Hippocampal formation (tissue), 2 donors: ENCODE measurements at regions not wholly inside any gene's neighbourhood (a gene's known extent, or its start where the extent isn't known, plus 50 kb on each side); places are given as distances from the start of the nearest gene placed in this dataset.

ENCODE experiments used
- DNase-seq, 2 donors: peaks; one replicate each; lab custom pipeline; 2025; lab: John Stamatoyannopoulos, UW

- no peak for DNase-seq
Observed at GRCh38 chr2:49259926-49260325, 105.6 kb upstream of the FSHR start.

GRCh38 chr2:49255409-49255971, 101.2 kb upstream of the FSHR start:
- DNase-seq, result peak in 1 of 2 donors; percentile 65

GRCh38 chr2:49254401-49254800, 100.1 kb upstream of the FSHR start:
- no peak for DNase-seq

- DNase-seq, result no peak
Observed at GRCh38 chr2:49251766-49252165, 97.5 kb upstream of the FSHR start.

- DNase-seq, result no peak
Observed at GRCh38 chr2:49251251-49251650, 96.9 kb upstream of the FSHR start.

GRCh38 chr2:49248506-49248905, 94.2 kb upstream of the FSHR start:
- DNase-seq, result no peak

- DNase-seq, result no peak
Observed at GRCh38 chr2:49241991-49242390, 87.7 kb upstream of the FSHR start.

GRCh38 chr2:49241501-49241900, 87.2 kb upstream of the FSHR start:
- DNase-seq, result no peak

GRCh38 chr2:49240608-49241007, 86.3 kb upstream of the FSHR start:
- no peak for DNase-seq

- DNase-seq, result no peak
Observed at GRCh38 chr2:49238604-49238960, 84.3 kb upstream of the FSHR start.

GRCh38 chr2:49237867-49238603, 83.7 kb upstream of the FSHR start:
- no peak for DNase-seq

- peak in 1 of 2 donors; percentile 12 for DNase-seq
Observed at GRCh38 chr2:49236316-49236715, 82.0 kb upstream of the FSHR start.

- no peak for DNase-seq
Observed at GRCh38 chr2:49226360-49226759, 72.0 kb upstream of the FSHR start.

- no peak for DNase-seq
Observed at GRCh38 chr2:49225126-49225525, 70.8 kb upstream of the FSHR start.

GRCh38 chr2:49224426-49225010, 70.2 kb upstream of the FSHR start:
- DNase-seq, result no peak

- DNase-seq, result no peak
Observed at GRCh38 chr2:49222975-49223528, 68.7 kb upstream of the FSHR start.

- no peak for DNase-seq
Observed at GRCh38 chr2:49219741-49220140, 65.4 kb upstream of the FSHR start.

- DNase-seq, result no peak
Observed at GRCh38 chr2:49210191-49210590, 55.9 kb upstream of the FSHR start.

GRCh38 chr2:49207204-49207603, 52.9 kb upstream of the FSHR start:
- DNase-seq, result no peak
